ENCODE measurements at regions not wholly inside any gene's neighbourhood (a gene's known extent, or its start where the extent isn't known, plus 50 kb on each side); places are given as distances from the start of the nearest gene placed in this dataset.

- TF ChIP-seq FOXK2 (conservative IDR thresholded peaks at IDR 0.05 in 1 of 2, IDR thresholded peaks at IDR 0.05 in 1 of 2; ENCODE audit: low read depth in 2 of 2) (no peak), SAFB2 (IDR thresholded peaks at IDR 0.05; ENCODE audit: borderline replicate concordance, low read depth, low read length, severe bottlenecking) (no peak), SMARCA5 (IDR thresholded peaks at IDR 0.05) (peak; percentile 81; the same call in 1 of the 2 replicates), ARNT (IDR thresholded peaks at IDR 0.05) (no peak), STAG1 (CRISPR knock-in tag; IDR thresholded peaks at IDR 0.05; ENCODE audit: borderline replicate concordance) (no peak), PTRF (tag; IDR thresholded peaks at IDR 0.05) (no peak), CEBPG (CRISPR knock-in tag; IDR thresholded peaks at IDR 0.05) (no peak), CEBPG (tag; conservative IDR thresholded peaks at IDR 0.05 in 1 of 2, IDR thresholded peaks at IDR 0.05 in 1 of 2) (no peak), NR3C1 (CRISPR knock-in tag; IDR thresholded peaks at IDR 0.05) (no peak), ADNP (tag; IDR thresholded peaks at IDR 0.05) (peak; percentile 31; the same call in 1 of the 2 replicates), MLLT1 (IDR thresholded peaks at IDR 0.05) (no peak), CLOCK (CRISPR knock-in tag; IDR thresholded peaks at IDR 0.05; ENCODE audit: borderline replicate concordance) (no peak), CBX1 (IDR thresholded peaks at IDR 0.05; ENCODE audit: low read depth) (peak; percentile 36; the same call in 1 of the 2 replicates)
- TF ChIP-seq, protein P1, sequence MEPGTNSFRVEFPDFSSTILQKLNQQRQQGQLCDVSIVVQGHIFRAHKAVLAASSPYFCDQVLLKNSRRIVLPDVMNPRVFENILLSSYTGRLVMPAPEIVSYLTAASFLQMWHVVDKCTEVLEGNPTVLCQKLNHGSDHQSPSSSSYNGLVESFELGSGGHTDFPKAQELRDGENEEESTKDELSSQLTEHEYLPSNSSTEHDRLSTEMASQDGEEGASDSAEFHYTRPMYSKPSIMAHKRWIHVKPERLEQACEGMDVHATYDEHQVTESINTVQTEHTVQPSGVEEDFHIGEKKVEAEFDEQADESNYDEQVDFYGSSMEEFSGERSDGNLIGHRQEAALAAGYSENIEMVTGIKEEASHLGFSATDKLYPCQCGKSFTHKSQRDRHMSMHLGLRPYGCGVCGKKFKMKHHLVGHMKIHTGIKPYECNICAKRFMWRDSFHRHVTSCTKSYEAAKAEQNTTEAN (CRISPR knock-in tag; IDR thresholded peaks at IDR 0.05) = no peak
- TF ChIP-seq, protein P2, sequence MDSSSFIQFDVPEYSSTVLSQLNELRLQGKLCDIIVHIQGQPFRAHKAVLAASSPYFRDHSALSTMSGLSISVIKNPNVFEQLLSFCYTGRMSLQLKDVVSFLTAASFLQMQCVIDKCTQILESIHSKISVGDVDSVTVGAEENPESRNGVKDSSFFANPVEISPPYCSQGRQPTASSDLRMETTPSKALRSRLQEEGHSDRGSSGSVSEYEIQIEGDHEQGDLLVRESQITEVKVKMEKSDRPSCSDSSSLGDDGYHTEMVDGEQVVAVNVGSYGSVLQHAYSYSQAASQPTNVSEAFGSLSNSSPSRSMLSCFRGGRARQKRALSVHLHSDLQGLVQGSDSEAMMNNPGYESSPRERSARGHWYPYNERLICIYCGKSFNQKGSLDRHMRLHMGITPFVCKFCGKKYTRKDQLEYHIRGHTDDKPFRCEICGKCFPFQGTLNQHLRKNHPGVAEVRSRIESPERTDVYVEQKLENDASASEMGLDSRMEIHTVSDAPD (CRISPR knock-in tag; IDR thresholded peaks at IDR 0.05) = no peak
Measured at GRCh38 chr22:23519442-23520157, 60.5 kb downstream of the IGLL1 start (continued).

Data from K562 (cell line).